Activated CD8-positive, alpha-beta memory T cell treated with anti-CD3 and anti-CD28 coated beads for 4 hours (primary cell): ENCODE measurements at regions not wholly inside any gene's neighbourhood (a gene's known extent, or its start where the extent isn't known, plus 50 kb on each side); places are given as distances from the start of the nearest gene placed in this dataset.

Source experiments
- DNase-seq, 2 donors: peaks; one replicate each; pipeline ENCODE4 v3.0.0-alpha.2; 2020; ENCODE audit warnings: low read depth in 2 of 2

GRCh38 chr15:62798536-62798935 lies 244.0 kb upstream of the TPM1 start:
- no peak for DNase-seq

- no peak for DNase-seq
Observed at GRCh38 chr15:62799037-62799436, 243.5 kb upstream of the TPM1 start.

GRCh38 chr15:62799919-62800318 lies 242.6 kb upstream of the TPM1 start:
- no peak for DNase-seq

GRCh38 chr15:62802612-62803011 lies 239.9 kb upstream of the TPM1 start:
- no peak for DNase-seq

GRCh38 chr15:62803856-62804400 lies 238.6 kb upstream of the TPM1 start:
- no peak for DNase-seq

GRCh38 chr15:62805502-62805901 lies 237.0 kb upstream of the TPM1 start:
- no peak for DNase-seq

GRCh38 chr15:62807539-62808130 lies 234.9 kb upstream of the TPM1 start:
- DNase-seq: no peak

- no peak for DNase-seq
Observed at GRCh38 chr15:62809115-62809967, 233.2 kb upstream of the TPM1 start.

GRCh38 chr15:62809968-62810260 lies 232.6 kb upstream of the TPM1 start:
- DNase-seq: no peak

- no peak for DNase-seq
Observed at GRCh38 chr15:62812515-62812835, 230.1 kb upstream of the TPM1 start.

- no peak for DNase-seq
Observed at GRCh38 chr15:62816342-62817069, 226.0 kb upstream of the TPM1 start.

GRCh38 chr15:62818691-62819090 lies 223.9 kb upstream of the TPM1 start:
- DNase-seq: no peak

- no peak for DNase-seq
Observed at GRCh38 chr15:62821384-62822131, 221.0 kb upstream of the TPM1 start.

GRCh38 chr15:62822228-62822627 lies 220.3 kb upstream of the TPM1 start:
- DNase-seq: no peak

- DNase-seq: no peak
Observed at GRCh38 chr15:62823561-62823960, 219.0 kb upstream of the TPM1 start.

GRCh38 chr15:62824111-62825015 lies 218.2 kb upstream of the TPM1 start:
- no peak for DNase-seq

GRCh38 chr15:62825191-62825590 lies 217.4 kb upstream of the TPM1 start:
- no peak for DNase-seq

GRCh38 chr15:62826561-62826960 lies 216.0 kb upstream of the TPM1 start:
- DNase-seq: no peak

- no peak for DNase-seq
Observed at GRCh38 chr15:62828364-62828763, 214.2 kb upstream of the TPM1 start.

- no peak for DNase-seq
Observed at GRCh38 chr15:62832231-62832630, 210.3 kb upstream of the TPM1 start.

- DNase-seq: no peak
Observed at GRCh38 chr15:62833646-62834045, 208.9 kb upstream of the TPM1 start.
